Natural killer cell (primary cell): ENCODE measurements at regions not wholly inside any gene's neighbourhood (a gene's known extent, or its start where the extent isn't known, plus 50 kb on each side); places are given as distances from the start of the nearest gene placed in this dataset.

Experiments
- ATAC-seq, 3 donors: fragments of 150-1000 bp in 2 of 3; fragments of 200-7000 bp in 1 of 3; cut with Tn5 transposase; 1 replicate in 1 of 3; 2 replicates in 2 of 3; pipeline ENCODE4 v1.10.0; 2021; ENCODE audit warnings: mild to moderate bottlenecking in 2 of 3, moderate library complexity in 2 of 3
- DNase-seq, 2 donors: peaks; one replicate each; pipeline versions ENCODE4 v3.0.0 to v3.0.0-alpha.2; 2013 to 2021; ENCODE audit warnings: mixed read lengths in 1 of 2
- H3K27ac ChIP-seq: one replicate; pipeline ENCODE4 v1.5.1; 2013; ENCODE audit warnings: mild to moderate bottlenecking, low read length
- H3K27me3 ChIP-seq: one replicate; pipeline ENCODE4 v1.6.1; 2013; ENCODE audit warnings: low read length; ENCODE audit not compliant: control insufficient read depth, insufficient read depth
- H3K36me3 ChIP-seq: one replicate; pipeline ENCODE4 v1.6.1; 2013; ENCODE audit warnings: low read length; ENCODE audit not compliant: control insufficient read depth, insufficient read depth
- H3K4me1 ChIP-seq: one replicate; pipeline ENCODE4 v1.6.1; 2013; ENCODE audit warnings: low read length; ENCODE audit not compliant: control insufficient read depth, insufficient read depth
- H3K4me3 ChIP-seq: one replicate; pipeline ENCODE4 v1.5.1; 2013; ENCODE audit warnings: low read length
- H3K9me3 ChIP-seq: one replicate; pipeline ENCODE4 v1.6.1; 2013; ENCODE audit warnings: low read length; ENCODE audit not compliant: control insufficient read depth, insufficient read depth
- H3K27ac Mint-ChIP-seq, 2 donors: one replicate each; pipeline ENCODE4 v1.8.0; 2022; ENCODE audit warnings: mild to moderate bottlenecking in 2 of 2, mixed read lengths in 2 of 2, moderate library complexity in 1 of 2
- H3K27me3 Mint-ChIP-seq, 2 donors: one replicate each; pipeline ENCODE4 v1.8.0; 2022; ENCODE audit warnings: low read depth in 2 of 2, mixed read lengths in 2 of 2
- H3K36me3 Mint-ChIP-seq: one replicate; pipeline ENCODE4 v1.8.0; 2022; ENCODE audit warnings: mixed read lengths
- H3K4me1 Mint-ChIP-seq, 2 donors: one replicate each; pipeline ENCODE4 v1.8.0; 2022; ENCODE audit warnings: mixed read lengths in 2 of 2
- H3K4me3 Mint-ChIP-seq: one replicate; pipeline ENCODE4 v1.8.0; 2022; ENCODE audit warnings: mild to moderate bottlenecking, moderate library complexity, mixed read lengths
- H3K9me3 Mint-ChIP-seq, 2 donors: one replicate each; pipeline ENCODE4 v1.8.0; 2022; ENCODE audit warnings: mixed read lengths in 2 of 2
- WGBS: methylation state at CpG from one replicate; pipeline ENCODE4 v1.1.7; 2013; ENCODE audit warnings: missing lambda C conversion rate; ENCODE audit not compliant: insufficient coverage; 5-methylcytosine and 5-hydroxymethylcytosine counted together
- intact Hi-C: fragments of 100-400 bp; cut with micrococcal nuclease; formaldehyde crosslinking; loops from one replicate; pipeline ENCODE4 v1.14.2; 2022
- TF ChIP-seq, protein P1 (sequence below): fragments of 200-600 bp; IDR thresholded peaks from one replicate; pipeline ENCODE4 v1.8.0; 2022; ENCODE audit warnings: antibody characterized with exemption

DNA sequence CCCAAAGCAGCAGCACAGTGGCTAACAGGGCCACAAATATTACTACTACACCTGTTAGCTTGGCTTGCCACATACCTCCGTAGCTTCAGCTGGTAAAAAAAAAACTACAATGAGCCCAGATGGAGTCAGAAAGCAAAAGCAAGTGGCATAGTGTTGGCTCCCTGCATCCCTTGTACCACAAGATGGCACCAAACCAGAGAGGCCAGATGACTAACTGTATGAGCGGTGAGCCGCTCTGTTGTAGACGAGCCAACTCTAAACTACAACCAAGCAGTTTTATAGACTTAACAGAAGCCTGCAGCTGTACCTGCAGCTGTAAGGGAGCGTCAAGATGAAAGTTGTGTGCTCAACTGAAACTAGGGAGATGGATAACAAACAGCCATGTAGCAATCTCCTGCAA lies 84.5 kb upstream of the MCHR2 start:
- Mint-ChIP-seq H3K27ac (no peak overlapping the region), H3K4me1 (no peaks in the 10 kb centered on the region), H3K9me3 (peaks cover 0 to 8% of the 10 kb centered on the region in 2 donors), H3K4me3 (no peak overlapping the region), H3K27me3 (no peaks in the 10 kb centered on the region), H3K36me3 (no peaks in the 10 kb centered on the region)
- intact Hi-C loops: no loop called here
- H3K36me3 ChIP-seq: no peaks in the 10 kb centered on the region
- H3K27me3 ChIP-seq: no peaks in the 10 kb centered on the region
- 63% methylated on average over 5 of the region's 5 CpGs for WGBS
- ATAC-seq: no peak
- no peak for DNase-seq
- no peak overlapping the region for H3K27ac ChIP-seq
- H3K9me3 ChIP-seq: no peaks in the 10 kb centered on the region
- no peak overlapping the region for H3K4me3 ChIP-seq
- TF ChIP-seq, protein P1, sequence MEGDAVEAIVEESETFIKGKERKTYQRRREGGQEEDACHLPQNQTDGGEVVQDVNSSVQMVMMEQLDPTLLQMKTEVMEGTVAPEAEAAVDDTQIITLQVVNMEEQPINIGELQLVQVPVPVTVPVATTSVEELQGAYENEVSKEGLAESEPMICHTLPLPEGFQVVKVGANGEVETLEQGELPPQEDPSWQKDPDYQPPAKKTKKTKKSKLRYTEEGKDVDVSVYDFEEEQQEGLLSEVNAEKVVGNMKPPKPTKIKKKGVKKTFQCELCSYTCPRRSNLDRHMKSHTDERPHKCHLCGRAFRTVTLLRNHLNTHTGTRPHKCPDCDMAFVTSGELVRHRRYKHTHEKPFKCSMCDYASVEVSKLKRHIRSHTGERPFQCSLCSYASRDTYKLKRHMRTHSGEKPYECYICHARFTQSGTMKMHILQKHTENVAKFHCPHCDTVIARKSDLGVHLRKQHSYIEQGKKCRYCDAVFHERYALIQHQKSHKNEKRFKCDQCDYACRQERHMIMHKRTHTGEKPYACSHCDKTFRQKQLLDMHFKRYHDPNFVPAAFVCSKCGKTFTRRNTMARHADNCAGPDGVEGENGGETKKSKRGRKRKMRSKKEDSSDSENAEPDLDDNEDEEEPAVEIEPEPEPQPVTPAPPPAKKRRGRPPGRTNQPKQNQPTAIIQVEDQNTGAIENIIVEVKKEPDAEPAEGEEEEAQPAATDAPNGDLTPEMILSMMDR: no peak
- H3K4me1 ChIP-seq: no peaks in the 10 kb centered on the region

DNA sequence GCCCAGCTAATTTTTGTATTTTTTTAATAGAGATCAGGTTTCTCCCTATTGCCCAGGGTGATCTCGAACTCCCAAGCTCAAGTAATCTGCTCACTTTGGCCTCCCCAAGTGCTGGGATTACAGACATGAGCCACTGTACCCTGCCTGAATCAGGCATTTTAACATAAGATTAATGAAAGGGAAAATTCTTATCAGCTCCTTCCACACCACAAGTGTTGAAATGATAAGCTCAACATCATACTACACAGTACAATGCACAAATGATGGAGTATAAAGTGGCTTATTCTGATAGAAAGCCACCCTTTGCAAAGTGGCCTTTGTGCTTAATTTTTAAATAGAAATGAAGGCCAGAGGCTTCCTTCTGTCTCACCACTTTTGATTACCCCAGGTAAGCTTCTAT lies 71.3 kb upstream of the MCHR2 start:
- no peaks in the 10 kb centered on the region for H3K4me1 Mint-ChIP-seq
- Histone ChIP-seq H3K9me3 (no peaks in the 10 kb centered on the region), H3K27me3 (no peaks in the 10 kb centered on the region), H3K27ac (no peak overlapping the region), H3K36me3 (no peaks in the 10 kb centered on the region), H3K4me1 (no peaks in the 10 kb centered on the region), H3K4me3 (no peak overlapping the region)
- ATAC-seq: no peak
- 20% methylated on average over 1 of the region's 1 CpG for WGBS
- H3K27me3 Mint-ChIP-seq: no peaks in the 10 kb centered on the region
- no peaks in the 10 kb centered on the region for H3K36me3 Mint-ChIP-seq
- no peak overlapping the region for H3K4me3 Mint-ChIP-seq
- peaks cover 10 to 17% of the 10 kb centered on the region in 2 donors for H3K9me3 Mint-ChIP-seq
- intact Hi-C loops: no loop called here
- no peak for DNase-seq
- TF ChIP-seq, protein P1: no peak
- H3K27ac Mint-ChIP-seq: no peak overlapping the region

DNA sequence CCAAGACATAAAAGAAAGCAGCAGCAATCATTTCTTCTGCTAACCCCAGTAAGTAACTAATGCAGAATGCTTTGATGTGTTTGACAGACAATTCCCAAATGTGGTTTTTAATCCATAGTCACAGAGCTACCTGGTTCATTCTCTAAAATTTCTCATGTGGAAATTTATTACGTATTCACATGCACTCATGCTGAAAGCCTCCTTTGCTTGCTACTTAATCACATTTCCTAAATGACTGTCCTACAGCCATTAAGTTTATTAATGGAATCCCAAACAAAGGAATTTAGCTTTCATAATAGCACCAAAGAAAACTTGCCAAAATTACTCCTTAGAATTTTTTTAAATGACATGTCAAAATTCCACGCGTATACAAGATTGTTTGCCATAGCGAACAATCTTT lies 68.6 kb upstream of the MCHR2 start:
- H3K9me3 ChIP-seq: no peaks in the 10 kb centered on the region
- no peak for DNase-seq
- H3K4me3 ChIP-seq: no peak overlapping the region
- Mint-ChIP-seq H3K36me3 (no peaks in the 10 kb centered on the region), H3K27ac (no peak overlapping the region), H3K9me3 (peaks cover 8 to 16% of the 10 kb centered on the region in 2 donors), H3K4me1 (no peaks in the 10 kb centered on the region), H3K4me3 (no peak overlapping the region), H3K27me3 (no peaks in the 10 kb centered on the region)
- intact Hi-C loops: no loop called here
- no peaks in the 10 kb centered on the region for H3K36me3 ChIP-seq
- WGBS: 96% methylated on average over 3 of the region's 4 CpGs
- H3K27me3 ChIP-seq: no peaks in the 10 kb centered on the region
- TF ChIP-seq, protein P1: no peak
- H3K4me1 ChIP-seq: no peaks in the 10 kb centered on the region
- ATAC-seq: no peak
- no peak overlapping the region for H3K27ac ChIP-seq

DNA sequence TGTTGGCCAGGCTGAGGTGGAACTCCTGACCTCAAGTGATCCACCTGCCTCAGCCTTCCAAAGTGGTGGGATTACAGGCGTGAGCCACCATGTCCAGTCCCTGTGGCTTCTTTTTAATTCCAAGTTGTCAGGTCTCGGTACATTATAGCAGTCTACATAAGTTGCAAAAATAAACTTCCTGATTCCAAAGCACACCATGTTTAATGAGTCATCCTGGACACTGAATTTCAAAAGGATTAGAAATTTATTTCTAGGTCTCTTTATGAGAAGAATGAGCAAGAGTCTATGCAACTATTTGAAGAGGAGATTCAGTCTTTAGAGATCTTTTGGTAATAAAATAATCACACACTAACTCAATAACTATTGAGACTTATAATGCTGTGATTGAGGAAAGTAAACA lies 63.9 kb upstream of the MCHR2 start:
- ATAC-seq: no peak
- Histone ChIP-seq H3K27ac (no peak overlapping the region), H3K4me3 (no peak overlapping the region), H3K9me3 (no peaks in the 10 kb centered on the region), H3K4me1 (no peaks in the 10 kb centered on the region), H3K36me3 (no peaks in the 10 kb centered on the region), H3K27me3 (no peaks in the 10 kb centered on the region)
- no peak overlapping the region for H3K4me3 Mint-ChIP-seq
- H3K27me3 Mint-ChIP-seq: no peaks in the 10 kb centered on the region
- H3K27ac Mint-ChIP-seq: no peak overlapping the region
- no peak for DNase-seq
- TF ChIP-seq, protein P1: no peak
- H3K4me1 Mint-ChIP-seq: no peaks in the 10 kb centered on the region
- H3K9me3 Mint-ChIP-seq: peaks cover 8 to 12% of the 10 kb centered on the region in 2 donors
- no peaks in the 10 kb centered on the region for H3K36me3 Mint-ChIP-seq
- 90% methylated on average over 2 of the region's 2 CpGs for WGBS
- intact Hi-C loops: no loop called here
